GM23338 (cell line): ENCODE measurements at regions not wholly inside any gene's neighbourhood (a gene's known extent, or its start where the extent isn't known, plus 50 kb on each side); places are given as distances from the start of the nearest gene placed in this dataset.

Experiments used
- ATAC-seq: fragments of 200-7000 bp; cut with Tn5 transposase; 3 replicates; pipeline ENCODE4 v1.9.1; 2020
- DNase-seq: peaks from one replicate; pipeline ENCODE4 v3.0.0-alpha.2; 2015; ENCODE audit warnings: low spot score
- H2AFZ ChIP-seq: fragments of 200-600 bp; sonication (generic); 2 replicates; pipeline ENCODE4 v1.8.0; 2016; ENCODE audit warnings: antibody characterized with exemption, mild to moderate bottlenecking, moderate library complexity
- H3F3A ChIP-seq: fragments of 200-600 bp; sonication (generic); replicated peaks from 2 replicates; pipeline ENCODE4 v1.8.0; 2017; ENCODE audit warnings: antibody characterized with exemption, mixed run types, low read depth
- H3K27ac ChIP-seq: fragments of 200-600 bp; sonication (generic); 2 replicates; pipeline ENCODE4 v1.6.1; 2016; ENCODE audit warnings: low read depth
- H3K27me3 ChIP-seq: fragments of 200-600 bp; sonication (generic); 2 replicates; pipeline ENCODE4 v1.8.0; 2016; ENCODE audit warnings: mild to moderate bottlenecking, mixed run types, moderate library complexity; ENCODE audit not compliant: insufficient read depth
- H3K36me3 ChIP-seq: fragments of 200-600 bp; sonication (generic); 2 replicates; pipeline ENCODE4 v1.8.0; 2016; ENCODE audit warnings: mild to moderate bottlenecking; ENCODE audit not compliant: insufficient read depth
- H3K4me1 ChIP-seq: fragments of 200-600 bp; sonication (generic); 2 replicates; pipeline ENCODE4 v1.8.0; 2016; ENCODE audit warnings: mild to moderate bottlenecking, moderate library complexity; ENCODE audit not compliant: insufficient read depth
- H3K4me2 ChIP-seq: fragments of 200-600 bp; sonication (generic); 2 replicates; pipeline ENCODE4 v1.7.1; 2017; ENCODE audit warnings: mixed run types
- H3K4me3 ChIP-seq: fragments of 200-600 bp; sonication (generic); 2 replicates; pipeline ENCODE4 v1.6.1; 2016; ENCODE audit warnings: mixed run types
- H3K79me2 ChIP-seq: fragments of 200-600 bp; sonication (generic); replicated peaks from 2 replicates; pipeline ENCODE4 v1.8.0; 2017; ENCODE audit warnings: mild to moderate bottlenecking; ENCODE audit not compliant: insufficient read depth
- H3K9me2 ChIP-seq: fragments of 200-600 bp; sonication (generic); 2 replicates; pipeline ENCODE4 v1.8.0; 2017; ENCODE audit not compliant: insufficient read depth
- H4K20me1 ChIP-seq: fragments of 200-600 bp; sonication (generic); replicated peaks from 2 replicates; pipeline ENCODE4 v1.8.0; 2017; ENCODE audit warnings: mild to moderate bottlenecking; ENCODE audit not compliant: insufficient read depth
- H3K27ac Mint-ChIP-seq: 2 replicates; pipeline ENCODE4 v1.8.0; 2020; ENCODE audit warnings: inconsistent platforms, mild to moderate bottlenecking, moderate library complexity, mixed read lengths
- H3K27me3 Mint-ChIP-seq: 3 replicates; pipeline ENCODE4 v1.8.0; 2022; ENCODE audit warnings: low read depth, mild to moderate bottlenecking, moderate library complexity, mixed read lengths, inconsistent platforms; ENCODE audit not compliant: insufficient read depth, poor library complexity
- H3K36me3 Mint-ChIP-seq: 3 replicates; pipeline ENCODE4 v1.8.0; 2021; ENCODE audit warnings: low read depth, mild to moderate bottlenecking, inconsistent platforms, moderate library complexity, mixed read lengths
- H3K4me1 Mint-ChIP-seq: 3 replicates; pipeline ENCODE4 v1.8.0; 2020; ENCODE audit warnings: mild to moderate bottlenecking, inconsistent platforms, mixed read lengths
- H3K4me3 Mint-ChIP-seq: 3 replicates; pipeline ENCODE4 v1.8.0; 2021; ENCODE audit warnings: moderate library complexity, mild to moderate bottlenecking, inconsistent platforms, mixed read lengths
- H3K9me3 Mint-ChIP-seq: 3 replicates; pipeline ENCODE4 v1.8.0; 2020; ENCODE audit warnings: moderate library complexity, mild to moderate bottlenecking, inconsistent platforms, mixed read lengths
- CREB1 ChIP-seq: fragments of 250-450 bp; sonication (Bioruptor Pico); IDR thresholded peaks from 2 replicates; pipeline ENCODE4 v1.5.0; 2020; ENCODE audit warnings: low read depth, mild to moderate bottlenecking, moderate library complexity
- EZH2 ChIP-seq: fragments of 200-600 bp; sonication (generic); IDR thresholded peaks from one replicate; pipeline ENCODE4 v1.8.0; 2017; ENCODE audit warnings: antibody characterized with exemption, mild to moderate bottlenecking, low read depth; ENCODE audit not compliant: unreplicated experiment
- EZH2phosphoT487 ChIP-seq: fragments of 200-600 bp; sonication (generic); IDR thresholded peaks from one replicate; pipeline ENCODE4 v1.8.1; 2018; ENCODE audit warnings: antibody characterized with exemption; ENCODE audit not compliant: unreplicated experiment
- STAT1 ChIP-seq: IDR thresholded peaks from one replicate; pipeline ENCODE4 v1.6.1; 2016; ENCODE audit warnings: antibody characterized with exemption; ENCODE audit not compliant: unreplicated experiment
- ZNF114 ChIP-seq: fragments of 250-450 bp; sonication (Bioruptor Pico); IDR thresholded peaks from 2 replicates; pipeline ENCODE4 v1.5.0; 2020; ENCODE audit warnings: mild to moderate bottlenecking, moderate library complexity
- TF ChIP-seq, protein P1 (sequence below): fragments of 250-450 bp; sonication (Bioruptor Pico); IDR thresholded peaks from 2 replicates; pipeline ENCODE4 v1.5.0; 2020; ENCODE audit warnings: mild to moderate bottlenecking, moderate library complexity

DNA sequence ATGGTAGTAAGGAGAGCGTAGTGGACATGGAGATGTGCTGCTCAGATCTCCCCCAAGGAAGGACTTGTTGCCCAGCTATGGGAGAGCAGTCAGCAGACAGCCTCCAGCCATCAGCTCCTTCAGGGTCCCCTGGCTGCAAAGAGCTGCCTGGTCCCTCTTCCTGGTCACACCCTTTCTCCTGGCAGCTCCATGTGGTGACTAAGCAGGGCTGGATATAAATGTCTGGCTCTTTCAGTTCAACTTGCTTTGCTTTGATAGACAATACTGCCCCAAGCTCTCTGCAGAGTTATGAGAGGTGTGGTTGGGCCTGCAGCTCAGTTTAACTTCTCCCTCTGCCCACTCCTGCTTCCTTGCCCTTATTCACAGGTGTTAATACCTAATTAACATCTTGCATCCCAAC, 64.1 kb upstream of the DDR1 start (continued):
- TF ChIP-seq, protein P1, sequence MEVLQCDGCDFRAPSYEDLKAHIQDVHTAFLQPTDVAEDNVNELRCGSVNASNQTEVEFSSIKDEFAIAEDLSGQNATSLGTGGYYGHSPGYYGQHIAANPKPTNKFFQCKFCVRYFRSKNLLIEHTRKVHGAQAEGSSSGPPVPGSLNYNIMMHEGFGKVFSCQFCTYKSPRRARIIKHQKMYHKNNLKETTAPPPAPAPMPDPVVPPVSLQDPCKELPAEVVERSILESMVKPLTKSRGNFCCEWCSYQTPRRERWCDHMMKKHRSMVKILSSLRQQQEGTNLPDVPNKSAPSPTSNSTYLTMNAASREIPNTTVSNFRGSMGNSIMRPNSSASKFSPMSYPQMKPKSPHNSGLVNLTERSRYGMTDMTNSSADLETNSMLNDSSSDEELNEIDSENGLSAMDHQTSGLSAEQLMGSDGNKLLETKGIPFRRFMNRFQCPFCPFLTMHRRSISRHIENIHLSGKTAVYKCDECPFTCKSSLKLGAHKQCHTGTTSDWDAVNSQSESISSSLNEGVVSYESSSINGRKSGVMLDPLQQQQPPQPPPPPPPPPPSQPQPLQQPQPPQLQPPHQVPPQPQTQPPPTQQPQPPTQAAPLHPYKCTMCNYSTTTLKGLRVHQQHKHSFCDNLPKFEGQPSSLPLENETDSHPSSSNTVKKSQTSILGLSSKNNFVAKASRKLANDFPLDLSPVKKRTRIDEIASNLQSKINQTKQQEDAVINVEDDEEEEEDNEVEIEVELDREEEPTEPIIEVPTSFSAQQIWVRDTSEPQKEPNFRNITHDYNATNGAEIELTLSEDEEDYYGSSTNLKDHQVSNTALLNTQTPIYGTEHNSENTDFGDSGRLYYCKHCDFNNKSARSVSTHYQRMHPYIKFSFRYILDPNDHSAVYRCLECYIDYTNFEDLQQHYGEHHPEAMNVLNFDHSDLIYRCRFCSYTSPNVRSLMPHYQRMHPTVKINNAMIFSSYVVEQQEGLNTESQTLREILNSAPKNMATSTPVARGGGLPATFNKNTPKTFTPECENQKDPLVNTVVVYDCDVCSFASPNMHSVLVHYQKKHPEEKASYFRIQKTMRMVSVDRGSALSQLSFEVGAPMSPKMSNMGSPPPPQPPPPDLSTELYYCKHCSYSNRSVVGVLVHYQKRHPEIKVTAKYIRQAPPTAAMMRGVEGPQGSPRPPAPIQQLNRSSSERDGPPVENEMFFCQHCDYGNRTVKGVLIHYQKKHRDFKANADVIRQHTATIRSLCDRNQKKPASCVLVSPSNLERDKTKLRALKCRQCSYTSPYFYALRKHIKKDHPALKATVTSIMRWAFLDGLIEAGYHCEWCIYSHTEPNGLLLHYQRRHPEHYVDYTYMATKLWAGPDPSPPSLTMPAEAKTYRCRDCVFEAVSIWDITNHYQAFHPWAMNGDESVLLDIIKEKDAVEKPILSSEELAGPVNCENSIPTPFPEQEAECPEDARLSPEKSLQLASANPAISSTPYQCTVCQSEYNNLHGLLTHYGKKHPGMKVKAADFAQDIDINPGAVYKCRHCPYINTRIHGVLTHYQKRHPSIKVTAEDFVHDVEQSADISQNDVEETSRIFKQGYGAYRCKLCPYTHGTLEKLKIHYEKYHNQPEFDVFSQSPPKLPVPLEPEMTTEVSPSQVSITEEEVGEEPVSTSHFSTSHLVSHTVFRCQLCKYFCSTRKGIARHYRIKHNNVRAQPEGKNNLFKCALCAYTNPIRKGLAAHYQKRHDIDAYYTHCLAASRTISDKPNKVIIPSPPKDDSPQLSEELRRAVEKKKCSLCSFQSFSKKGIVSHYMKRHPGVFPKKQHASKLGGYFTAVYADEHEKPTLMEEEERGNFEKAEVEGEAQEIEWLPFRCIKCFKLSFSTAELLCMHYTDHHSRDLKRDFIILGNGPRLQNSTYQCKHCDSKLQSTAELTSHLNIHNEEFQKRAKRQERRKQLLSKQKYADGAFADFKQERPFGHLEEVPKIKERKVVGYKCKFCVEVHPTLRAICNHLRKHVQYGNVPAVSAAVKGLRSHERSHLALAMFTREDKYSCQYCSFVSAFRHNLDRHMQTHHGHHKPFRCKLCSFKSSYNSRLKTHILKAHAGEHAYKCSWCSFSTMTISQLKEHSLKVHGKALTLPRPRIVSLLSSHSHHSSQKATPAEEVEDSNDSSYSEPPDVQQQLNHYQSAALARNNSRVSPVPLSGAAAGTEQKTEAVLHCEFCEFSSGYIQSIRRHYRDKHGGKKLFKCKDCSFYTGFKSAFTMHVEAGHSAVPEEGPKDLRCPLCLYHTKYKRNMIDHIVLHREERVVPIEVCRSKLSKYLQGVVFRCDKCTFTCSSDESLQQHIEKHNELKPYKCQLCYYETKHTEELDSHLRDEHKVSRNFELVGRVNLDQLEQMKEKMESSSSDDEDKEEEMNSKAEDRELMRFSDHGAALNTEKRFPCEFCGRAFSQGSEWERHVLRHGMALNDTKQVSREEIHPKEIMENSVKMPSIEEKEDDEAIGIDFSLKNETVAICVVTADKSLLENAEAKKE (CRISPR knock-in tag): no peak
- TF ChIP-seq CREB1 (CRISPR knock-in tag) (no peak), EZH2phosphoT487 (no peak), ZNF114 (CRISPR knock-in tag) (no peak)

DNA sequence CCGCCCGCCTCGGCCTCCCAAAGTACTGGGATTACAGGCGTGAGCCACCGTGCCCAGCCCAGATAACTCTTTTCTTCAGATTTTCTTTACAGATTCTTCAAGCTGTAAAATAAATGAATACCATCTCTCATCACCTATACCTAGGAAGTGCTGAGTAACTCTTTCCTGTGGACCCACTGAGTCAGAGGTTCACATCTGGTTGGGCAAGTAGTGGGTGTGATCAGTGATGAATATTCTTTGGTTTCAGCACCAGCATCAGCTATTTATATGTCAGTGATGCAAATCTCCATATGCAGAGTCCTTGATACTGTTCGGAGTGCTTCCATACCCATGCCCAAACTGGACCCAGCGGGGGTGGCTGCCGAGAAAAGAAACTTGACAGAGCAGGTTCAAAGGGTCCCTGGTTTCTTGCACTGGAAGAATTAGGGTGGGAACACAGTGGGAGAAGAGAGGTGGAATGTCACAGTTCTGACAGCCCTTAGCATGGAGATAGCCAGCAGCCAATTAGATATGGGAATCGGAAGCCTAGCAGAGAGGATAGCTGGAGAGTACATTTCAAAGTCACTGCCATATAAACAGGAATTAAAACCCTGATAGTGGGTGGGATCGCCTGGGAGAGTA, 64.9 kb upstream of the DDR1 start:
- no peak overlapping the region for H3K4me3 Mint-ChIP-seq
- Histone ChIP-seq H3F3A (no peaks in the 10 kb centered on the region), H3K4me2 (no peak overlapping the region), H3K4me3 (no peak overlapping the region), H3K79me2 (no peaks in the 10 kb centered on the region), H3K27ac (no peak overlapping the region), H4K20me1 (no peaks in the 10 kb centered on the region), H3K27me3 (no peaks in the 10 kb centered on the region), H3K4me1 (no peaks in the 10 kb centered on the region), H3K36me3 (no peaks in the 10 kb centered on the region), H2AFZ (no peak overlapping the region), H3K9me2 (no peaks in the 10 kb centered on the region)
- H3K9me3 Mint-ChIP-seq: no peaks in the 10 kb centered on the region; the same call in 2 of the 3 replicates
- peaks cover 11% of the 10 kb centered on the region for H3K4me1 Mint-ChIP-seq
- DNase-seq (no peak), ATAC-seq (no peak)
- no peak overlapping the region for H3K27ac Mint-ChIP-seq
- peaks cover 2% of the 10 kb centered on the region for H3K27me3 Mint-ChIP-seq
- H3K36me3 Mint-ChIP-seq: no peaks in the 10 kb centered on the region
- TF ChIP-seq STAT1 (no peak), EZH2 (no peak), CREB1 (CRISPR knock-in tag) (no peak)
- TF ChIP-seq, protein P1 (CRISPR knock-in tag): no peak
